ENCODE measurements at regions not wholly inside any gene's neighbourhood (a gene's known extent, or its start where the extent isn't known, plus 50 kb on each side); places are given as distances from the start of the nearest gene placed in this dataset.

DNA sequence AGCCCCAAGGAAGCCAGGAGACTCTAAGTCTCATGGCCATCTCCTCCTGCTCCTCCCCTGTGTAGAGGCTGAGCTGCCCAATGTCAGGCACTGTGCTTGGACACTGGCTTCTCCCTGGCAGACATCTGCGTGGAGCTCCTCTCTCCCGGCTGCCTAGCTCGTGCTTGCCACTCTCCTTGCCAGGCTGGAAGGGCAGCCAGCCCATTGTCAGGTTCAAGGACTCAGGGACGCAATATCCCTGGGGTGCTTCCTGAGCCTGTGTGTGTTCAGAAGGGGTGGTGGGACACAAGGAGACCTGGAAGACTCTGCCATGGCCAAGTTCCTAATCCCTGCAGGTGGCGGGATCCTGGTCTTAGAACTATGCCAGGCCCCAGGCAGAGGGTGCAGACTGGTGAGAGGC, 65.4 kb upstream of the PARP1 start (continued):
- no peak for TF ChIP-seq CEBPB (IDR thresholded peaks at IDR 0.05; ENCODE audit: low read depth)
- TF ChIP-seq, protein P1, sequence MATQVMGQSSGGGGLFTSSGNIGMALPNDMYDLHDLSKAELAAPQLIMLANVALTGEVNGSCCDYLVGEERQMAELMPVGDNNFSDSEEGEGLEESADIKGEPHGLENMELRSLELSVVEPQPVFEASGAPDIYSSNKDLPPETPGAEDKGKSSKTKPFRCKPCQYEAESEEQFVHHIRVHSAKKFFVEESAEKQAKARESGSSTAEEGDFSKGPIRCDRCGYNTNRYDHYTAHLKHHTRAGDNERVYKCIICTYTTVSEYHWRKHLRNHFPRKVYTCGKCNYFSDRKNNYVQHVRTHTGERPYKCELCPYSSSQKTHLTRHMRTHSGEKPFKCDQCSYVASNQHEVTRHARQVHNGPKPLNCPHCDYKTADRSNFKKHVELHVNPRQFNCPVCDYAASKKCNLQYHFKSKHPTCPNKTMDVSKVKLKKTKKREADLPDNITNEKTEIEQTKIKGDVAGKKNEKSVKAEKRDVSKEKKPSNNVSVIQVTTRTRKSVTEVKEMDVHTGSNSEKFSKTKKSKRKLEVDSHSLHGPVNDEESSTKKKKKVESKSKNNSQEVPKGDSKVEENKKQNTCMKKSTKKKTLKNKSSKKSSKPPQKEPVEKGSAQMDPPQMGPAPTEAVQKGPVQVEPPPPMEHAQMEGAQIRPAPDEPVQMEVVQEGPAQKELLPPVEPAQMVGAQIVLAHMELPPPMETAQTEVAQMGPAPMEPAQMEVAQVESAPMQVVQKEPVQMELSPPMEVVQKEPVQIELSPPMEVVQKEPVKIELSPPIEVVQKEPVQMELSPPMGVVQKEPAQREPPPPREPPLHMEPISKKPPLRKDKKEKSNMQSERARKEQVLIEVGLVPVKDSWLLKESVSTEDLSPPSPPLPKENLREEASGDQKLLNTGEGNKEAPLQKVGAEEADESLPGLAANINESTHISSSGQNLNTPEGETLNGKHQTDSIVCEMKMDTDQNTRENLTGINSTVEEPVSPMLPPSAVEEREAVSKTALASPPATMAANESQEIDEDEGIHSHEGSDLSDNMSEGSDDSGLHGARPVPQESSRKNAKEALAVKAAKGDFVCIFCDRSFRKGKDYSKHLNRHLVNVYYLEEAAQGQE (IDR thresholded peaks at IDR 0.05; ENCODE audit: low read depth), result no peak

DNA sequence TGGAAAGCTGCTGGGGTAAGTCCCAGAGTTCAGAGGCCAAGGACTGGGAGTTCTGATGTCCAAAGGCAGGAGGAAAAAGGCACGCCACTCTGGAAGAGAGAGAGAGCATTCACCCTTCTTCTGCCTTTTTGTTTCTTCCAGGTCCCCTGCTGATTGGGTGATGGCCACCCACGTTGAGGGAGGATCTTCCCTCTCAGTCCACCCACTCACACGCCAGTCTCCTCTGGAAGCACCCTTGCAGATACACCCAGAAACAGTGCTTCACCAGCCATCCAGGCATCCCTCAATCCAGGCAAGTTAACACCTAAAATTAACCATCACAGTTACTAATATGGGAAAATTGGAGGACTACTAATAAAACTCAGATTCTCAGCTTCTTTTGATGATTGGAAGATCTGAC, 66.1 kb upstream of the PARP1 start:
- Histone ChIP-seq H2AFZ (ENCODE audit: low read depth, low read length, poor library complexity, severe bottlenecking) (no peak overlapping the region), H3K9me3 (ENCODE audit: control insufficient read depth in 1 of 2, insufficient read depth in 1 of 2, low read depth in 1 of 2, low read length in 2 of 2) (no peaks in the 10 kb centered on the region), H3K27ac (ENCODE audit: low read depth, low read length) (no peak overlapping the region), H3K4me2 (ENCODE audit: low read length) (no peak overlapping the region), H3K9ac (ENCODE audit: low read length) (no peak overlapping the region), H3K4me3 (replicated peaks in 1 of 2; ENCODE audit: low read depth in 1 of 2, low read length in 2 of 2) (no peak overlapping the region), H3K36me3 (ENCODE audit: control insufficient read depth in 1 of 2, insufficient read depth in 2 of 2, low read length in 2 of 2) (no peaks in the 10 kb centered on the region), H3K9me2 (ENCODE audit: insufficient read depth) (no peaks in the 10 kb centered on the region), H3K4me1 (ENCODE audit: control insufficient read depth in 1 of 2, insufficient read depth in 2 of 2, low read length in 2 of 2) (no peaks in the 10 kb centered on the region), H4K20me1 (ENCODE audit: insufficient read depth) (no peaks in the 10 kb centered on the region), H3K27me3 (ENCODE audit: insufficient read depth, low read length) (no peaks in the 10 kb centered on the region), H3K79me2 (ENCODE audit: insufficient read depth, low read length) (no peaks in the 10 kb centered on the region)
- no peak for DNase-seq (ENCODE audit: low read depth, low spot score)
- RAD21 ChIA-PET (ENCODE audit: low non-redundant PET in 1 of 2, low total read pairs in 2 of 2, uncharacterized antibody in 2 of 2, unreplicated experiment in 2 of 2), result no interaction called here
- ATAC-seq, result no peak
- POLR2A ChIA-PET, result no interaction called here
- CTCF ChIA-PET, result no interaction called here
- BruUV-seq (replicated peaks), result no TSS peak
- TF ChIP-seq SRF (IDR thresholded peaks at IDR 0.05; ENCODE audit: low read depth) (no peak), EGR1 (IDR thresholded peaks at IDR 0.05; ENCODE audit: low read depth) (no peak), JUND (IDR thresholded peaks at IDR 0.05) (no peak), RAD21 (IDR thresholded peaks at IDR 0.05; ENCODE audit: low read depth) (no peak), SP1 (IDR thresholded peaks at IDR 0.05; ENCODE audit: low read depth) (no peak)
- intact Hi-C loops (cut with micrococcal nuclease), result no loop called here

Data from HCT116 (cell line).